Prostate gland (tissue), 2 donors: ENCODE measurements at regions not wholly inside any gene's neighbourhood (a gene's known extent, or its start where the extent isn't known, plus 50 kb on each side); places are given as distances from the start of the nearest gene placed in this dataset.

Experiments used
- DNase-seq: peaks from one replicate; pipeline ENCODE4 v3.0.0-alpha.2; 2019; ENCODE audit warnings: low spot score
- H3K27ac ChIP-seq, 2 donors: fragments of 200-600 bp; sonication (generic); 2 replicates each; pipeline ENCODE4 v1.5.1; 2017 to 2019
- H3K27me3 ChIP-seq: fragments of 200-600 bp; sonication (generic); replicated peaks from 2 replicates; pipeline ENCODE4 v1.5.1; 2019; ENCODE audit not compliant: insufficient read depth
- H3K36me3 ChIP-seq, 2 donors: fragments of 200-600 bp; sonication (generic); 1 replicate in 1 of 2; 2 replicates in 1 of 2; pipeline versions ENCODE4 v1.5.1 to v1.8.1; 2017 to 2019
- H3K4me1 ChIP-seq: fragments of 200-600 bp; sonication (generic); replicated peaks from 2 replicates; pipeline ENCODE4 v1.5.1; 2019
- H3K4me3 ChIP-seq, 2 donors: fragments of 200-600 bp; sonication (generic); 2 replicates each; pipeline ENCODE4 v1.5.1; 2017 to 2019
- H3K9me3 ChIP-seq: fragments of 200-600 bp; sonication (generic); 2 replicates; pipeline ENCODE4 v1.5.1; 2017
- POLR2A ChIP-seq: fragments of 450-650 bp; IDR thresholded peaks from one replicate; pipeline ENCODE4 v1.6.1; 2016; ENCODE audit warnings: antibody characterized with exemption, mild to moderate bottlenecking
- POLR2AphosphoS5 ChIP-seq: sonication (generic); formaldehyde crosslinking; IDR thresholded peaks from one replicate; pipeline ENCODE4 v1.6.1; 2017; ENCODE audit warnings: antibody characterized with exemption
- WGBS: methylation state at CpG from one replicate; pipeline ENCODE4 v1.1.5; 2018; 5-methylcytosine and 5-hydroxymethylcytosine counted together
- intact Hi-C: fragments of 100-400 bp; cut with DNase I; formaldehyde crosslinking; loops from one replicate; pipeline ENCODE4 v1.14.2; 2022
- TF ChIP-seq, protein P1 (sequence below), 4 experiments: fragments of 200-600 bp in 2 of 4; fragments of 450-650 bp in 2 of 4; sonication (generic) in 2 of 4; IDR thresholded peaks; 1 replicate in 3 of 4; 2 replicates in 1 of 4; pipeline ENCODE4 v1.5.1; 2016 to 2019; ENCODE audit warnings: antibody characterized with exemption in 4 of 4, mild to moderate bottlenecking in 2 of 4, moderate library complexity in 2 of 4

DNA sequence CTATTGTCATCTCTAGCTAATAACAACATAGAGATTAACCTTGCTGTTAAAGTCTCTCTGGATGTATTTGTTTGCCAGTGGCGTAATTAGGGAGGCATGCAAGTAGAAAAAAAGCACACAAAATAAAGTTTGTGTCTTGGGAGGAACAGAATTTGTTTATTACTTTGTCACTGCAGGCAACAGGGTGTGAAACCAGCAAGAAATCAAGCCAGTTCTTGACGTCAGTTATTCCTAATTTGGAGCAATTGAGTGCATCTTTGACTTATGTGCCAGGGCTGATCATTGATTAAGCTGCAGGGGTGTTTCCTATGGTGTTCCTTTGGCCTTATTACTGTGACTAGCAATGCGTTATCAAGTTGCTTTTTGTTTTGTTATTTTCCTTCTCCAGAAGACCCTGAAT, 751.0 kb downstream of the KCNA4 start:
- TF ChIP-seq, protein P1, sequence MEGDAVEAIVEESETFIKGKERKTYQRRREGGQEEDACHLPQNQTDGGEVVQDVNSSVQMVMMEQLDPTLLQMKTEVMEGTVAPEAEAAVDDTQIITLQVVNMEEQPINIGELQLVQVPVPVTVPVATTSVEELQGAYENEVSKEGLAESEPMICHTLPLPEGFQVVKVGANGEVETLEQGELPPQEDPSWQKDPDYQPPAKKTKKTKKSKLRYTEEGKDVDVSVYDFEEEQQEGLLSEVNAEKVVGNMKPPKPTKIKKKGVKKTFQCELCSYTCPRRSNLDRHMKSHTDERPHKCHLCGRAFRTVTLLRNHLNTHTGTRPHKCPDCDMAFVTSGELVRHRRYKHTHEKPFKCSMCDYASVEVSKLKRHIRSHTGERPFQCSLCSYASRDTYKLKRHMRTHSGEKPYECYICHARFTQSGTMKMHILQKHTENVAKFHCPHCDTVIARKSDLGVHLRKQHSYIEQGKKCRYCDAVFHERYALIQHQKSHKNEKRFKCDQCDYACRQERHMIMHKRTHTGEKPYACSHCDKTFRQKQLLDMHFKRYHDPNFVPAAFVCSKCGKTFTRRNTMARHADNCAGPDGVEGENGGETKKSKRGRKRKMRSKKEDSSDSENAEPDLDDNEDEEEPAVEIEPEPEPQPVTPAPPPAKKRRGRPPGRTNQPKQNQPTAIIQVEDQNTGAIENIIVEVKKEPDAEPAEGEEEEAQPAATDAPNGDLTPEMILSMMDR (IDR thresholded peaks at IDR 0.05), result no peak
- TF ChIP-seq POLR2A (no peak), POLR2AphosphoS5 (no peak)
- intact Hi-C loops, result no loop called here
- no peaks in the 10 kb centered on the region for H3K36me3 ChIP-seq
- H3K9me3 ChIP-seq, result no peaks in the 10 kb centered on the region
- WGBS, result 55% methylated on average over 3 of the region's 3 CpGs
- no peak overlapping the region for H3K27ac ChIP-seq
- no peaks in the 10 kb centered on the region for H3K27me3 ChIP-seq
- H3K4me3 ChIP-seq, result no peak overlapping the region
- no peaks in the 10 kb centered on the region for H3K4me1 ChIP-seq
- no peak for DNase-seq

DNA sequence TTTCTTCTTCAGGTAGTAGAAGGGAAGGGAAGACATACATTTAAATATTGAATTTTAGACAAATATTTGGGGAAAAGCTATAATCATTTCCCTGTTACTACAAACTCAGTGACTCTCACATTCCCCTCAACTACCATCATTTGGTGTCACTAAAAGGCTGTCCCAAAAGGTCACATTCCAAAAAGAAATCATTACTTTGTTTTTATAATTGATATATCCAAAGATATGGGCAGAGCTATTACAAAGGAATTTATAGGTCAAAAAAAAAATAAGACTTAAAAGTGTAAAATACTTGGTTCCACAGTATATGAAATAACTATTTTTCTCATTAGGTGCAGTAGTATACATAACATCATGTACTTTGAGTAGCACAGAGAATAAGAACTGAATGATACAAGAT, 751.4 kb downstream of the KCNA4 start:
- Histone ChIP-seq H3K27ac (no peak overlapping the region), H3K4me3 (no peak overlapping the region), H3K4me1 (no peaks in the 10 kb centered on the region), H3K9me3 (no peaks in the 10 kb centered on the region), H3K27me3 (no peaks in the 10 kb centered on the region), H3K36me3 (no peaks in the 10 kb centered on the region)
- intact Hi-C loops, result no loop called here
- no peak for DNase-seq
- no peak for TF ChIP-seq POLR2AphosphoS5
- TF ChIP-seq, protein P1 (IDR thresholded peaks at IDR 0.05), result no peak
- TF ChIP-seq POLR2A, result no peak

DNA sequence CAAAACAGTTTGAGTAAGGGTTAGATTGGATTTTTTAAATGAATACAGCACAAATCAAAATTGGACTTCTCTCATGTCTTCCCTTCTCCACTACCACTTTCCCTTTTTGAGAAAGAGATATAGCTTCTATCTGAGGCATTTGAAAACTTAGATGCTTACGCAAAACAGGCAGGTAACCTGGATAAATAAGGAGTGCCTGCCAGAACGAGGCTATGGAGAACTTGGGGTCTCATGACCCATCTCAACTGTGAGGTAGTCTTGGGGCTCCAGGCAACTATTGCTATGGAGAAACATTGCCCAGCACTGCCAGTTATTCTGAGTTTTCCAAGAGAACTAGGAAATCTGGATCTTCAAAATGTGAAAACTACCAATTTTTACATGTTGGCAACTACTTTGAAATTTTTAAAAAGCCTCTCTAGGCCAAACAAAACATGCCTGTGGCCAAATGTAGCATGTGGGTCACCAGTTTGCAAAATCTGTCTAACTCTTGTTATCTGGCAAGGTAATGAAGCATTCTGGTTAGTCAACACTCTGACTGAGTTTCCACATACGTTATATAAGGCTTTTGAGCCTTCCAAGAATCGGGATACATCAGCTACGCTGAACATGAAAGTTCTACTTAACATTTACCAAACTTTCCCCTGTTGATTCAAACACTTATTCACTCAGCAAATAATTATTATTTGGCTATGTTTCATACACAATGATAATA, 752.7 kb downstream of the KCNA4 start:
- Histone ChIP-seq H3K4me3 (no peak overlapping the region), H3K27ac (no peak overlapping the region), H3K4me1 (no peaks in the 10 kb centered on the region), H3K27me3 (no peaks in the 10 kb centered on the region), H3K9me3 (no peaks in the 10 kb centered on the region), H3K36me3 (no peaks in the 10 kb centered on the region)
- no peak for DNase-seq
- intact Hi-C loops, result no loop called here
- 94% methylated on average over 5 of the region's 5 CpGs for WGBS
- TF ChIP-seq, protein P1 (IDR thresholded peaks at IDR 0.05), result no peak
- no peak for TF ChIP-seq POLR2AphosphoS5
- TF ChIP-seq POLR2A, result no peak

DNA sequence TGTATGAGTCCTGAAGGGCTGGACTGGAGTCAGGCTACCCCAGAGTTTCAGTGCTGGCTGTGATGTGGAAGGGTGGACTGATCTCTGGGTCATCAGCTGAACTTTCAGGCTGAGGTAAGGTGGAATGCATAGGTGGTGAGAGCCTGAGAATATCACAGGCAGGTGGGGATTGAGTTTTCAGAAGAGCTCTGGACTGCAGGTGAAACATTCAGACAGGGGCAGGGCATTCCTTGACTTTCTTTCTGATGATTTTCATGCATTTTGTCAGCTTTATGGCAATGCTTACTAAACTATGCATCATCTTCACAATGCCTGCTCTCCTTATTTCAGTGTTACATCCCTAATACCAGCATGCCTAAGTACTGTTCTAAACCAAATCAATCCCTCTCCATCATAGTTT, 755.0 kb downstream of the KCNA4 start:
- Histone ChIP-seq H3K9me3 (no peaks in the 10 kb centered on the region), H3K4me3 (no peak overlapping the region), H3K27me3 (no peaks in the 10 kb centered on the region), H3K4me1 (no peaks in the 10 kb centered on the region), H3K36me3 (no peaks in the 10 kb centered on the region), H3K27ac (no peak overlapping the region)
- intact Hi-C loops, result no loop called here
- no peak for TF ChIP-seq POLR2A
- TF ChIP-seq, protein P1 (IDR thresholded peaks at IDR 0.05), result no peak
- no peak for TF ChIP-seq POLR2AphosphoS5
- DNase-seq, result no peak

DNA sequence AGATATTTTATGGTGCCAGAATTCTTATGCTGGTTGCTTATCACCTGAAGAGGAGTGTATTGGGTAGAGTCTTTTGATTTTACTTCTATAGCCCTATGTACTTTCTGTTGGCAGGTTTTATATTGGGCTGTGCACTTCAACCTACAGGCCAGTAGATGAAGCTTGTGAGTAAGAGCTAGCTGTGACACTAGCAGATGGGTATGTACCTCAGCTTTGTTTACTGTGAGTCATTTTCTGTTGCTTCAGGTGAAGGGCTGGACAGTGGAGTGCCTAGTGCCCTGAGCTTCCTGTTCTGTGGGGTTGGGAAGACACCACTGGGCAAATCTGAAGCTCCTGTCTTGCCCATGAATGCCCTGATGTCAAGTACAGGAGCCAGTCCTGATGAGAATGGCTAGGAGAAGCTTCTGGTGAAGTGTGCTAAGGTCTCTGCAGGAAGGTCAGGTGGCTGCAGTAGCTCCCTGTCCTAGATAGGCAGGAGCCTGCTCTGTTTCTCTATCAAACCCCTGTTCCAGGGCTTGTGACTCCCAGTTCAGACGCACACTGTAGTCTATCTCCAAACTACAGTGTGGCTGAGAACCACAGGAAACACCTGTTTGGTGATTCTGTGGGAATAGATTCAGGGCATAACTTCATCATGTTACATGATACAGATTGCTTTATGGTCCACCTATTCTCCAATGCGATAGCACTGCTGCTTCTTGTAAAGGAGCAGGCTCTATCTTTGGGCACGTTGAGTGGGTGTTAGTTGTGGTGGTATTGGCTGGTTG, 755.7 kb downstream of the KCNA4 start:
- Histone ChIP-seq H3K27ac (no peak overlapping the region), H3K4me1 (no peaks in the 10 kb centered on the region), H3K36me3 (no peaks in the 10 kb centered on the region), H3K9me3 (no peaks in the 10 kb centered on the region), H3K27me3 (no peaks in the 10 kb centered on the region), H3K4me3 (no peak overlapping the region)
- intact Hi-C loops, result no loop called here
- TF ChIP-seq POLR2AphosphoS5 (no peak), POLR2A (no peak)
- TF ChIP-seq, protein P1 (IDR thresholded peaks at IDR 0.05), result no peak
- DNase-seq, result no peak
- 86% methylated on average over 3 of the region's 3 CpGs for WGBS
